ENCODE measurements at regions not wholly inside any gene's neighbourhood (a gene's known extent, or its start where the extent isn't known, plus 50 kb on each side); places are given as distances from the start of the nearest gene placed in this dataset.
"Not testable (repeated sequence)": the region's sequence is repeated elsewhere in the genome, so short reads cannot be mapped to it uniquely, and the experiment has no call there.

DNA sequence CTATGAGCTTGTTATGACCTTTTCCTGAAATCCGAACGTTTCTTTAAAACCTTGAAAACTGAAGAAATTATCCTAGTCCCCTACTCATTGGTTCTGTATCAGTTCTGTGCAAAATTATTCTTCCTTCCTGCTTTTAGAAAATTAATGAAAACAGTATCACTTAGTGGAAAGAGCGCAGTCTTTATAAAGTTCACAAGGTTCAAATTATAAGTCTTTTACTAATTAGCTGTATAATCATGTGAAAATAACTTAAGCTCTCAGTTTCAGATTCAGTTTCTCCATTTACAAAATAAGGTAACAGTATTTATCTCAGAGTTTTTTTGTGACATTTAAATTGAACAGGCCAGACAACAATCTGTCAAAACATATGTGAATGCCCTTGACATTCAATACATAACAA is 306.1 kb downstream of the ADAMTS20 start:
- DNase-seq, result no peak

DNA sequence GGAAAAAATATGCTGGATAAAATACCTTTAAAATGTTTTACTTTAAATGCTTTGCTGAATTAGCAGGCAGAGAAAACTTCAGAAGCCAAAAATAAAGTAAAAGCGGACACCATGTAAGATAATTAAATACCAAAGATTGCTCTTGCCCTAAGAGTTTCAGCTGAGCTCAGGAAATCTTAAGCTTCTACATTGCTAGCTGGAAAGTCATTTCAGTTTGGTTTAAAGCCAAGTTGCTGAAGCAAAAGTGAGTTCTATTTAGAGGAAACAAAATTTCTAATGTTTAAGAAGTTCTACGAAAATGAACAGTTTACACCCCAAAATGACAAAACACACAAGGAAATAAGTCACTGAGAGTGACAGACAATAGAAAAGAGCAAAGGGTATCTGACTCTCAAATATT is 310.0 kb downstream of the ADAMTS20 start:
- no peak for DNase-seq

DNA sequence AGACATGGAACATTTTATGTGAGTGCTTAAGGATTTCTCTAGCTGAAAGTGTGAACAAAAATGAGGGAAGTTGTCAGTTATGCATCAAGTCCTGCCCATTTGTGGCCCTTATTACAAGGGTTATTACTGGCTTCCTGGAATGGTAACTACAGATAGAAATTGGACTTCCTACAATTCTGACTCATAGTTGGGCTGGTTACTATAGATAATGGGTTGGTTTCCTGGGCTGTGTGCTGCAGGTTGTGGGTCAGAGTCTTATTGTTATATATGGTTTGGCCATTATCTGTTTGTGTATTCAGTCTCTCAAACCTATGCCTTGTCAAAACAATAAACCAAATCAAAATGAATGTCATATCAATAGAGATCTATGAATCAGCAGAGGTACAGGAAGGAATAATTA is 313.7 kb downstream of the ADAMTS20 start:
- DNase-seq, result no peak

DNA sequence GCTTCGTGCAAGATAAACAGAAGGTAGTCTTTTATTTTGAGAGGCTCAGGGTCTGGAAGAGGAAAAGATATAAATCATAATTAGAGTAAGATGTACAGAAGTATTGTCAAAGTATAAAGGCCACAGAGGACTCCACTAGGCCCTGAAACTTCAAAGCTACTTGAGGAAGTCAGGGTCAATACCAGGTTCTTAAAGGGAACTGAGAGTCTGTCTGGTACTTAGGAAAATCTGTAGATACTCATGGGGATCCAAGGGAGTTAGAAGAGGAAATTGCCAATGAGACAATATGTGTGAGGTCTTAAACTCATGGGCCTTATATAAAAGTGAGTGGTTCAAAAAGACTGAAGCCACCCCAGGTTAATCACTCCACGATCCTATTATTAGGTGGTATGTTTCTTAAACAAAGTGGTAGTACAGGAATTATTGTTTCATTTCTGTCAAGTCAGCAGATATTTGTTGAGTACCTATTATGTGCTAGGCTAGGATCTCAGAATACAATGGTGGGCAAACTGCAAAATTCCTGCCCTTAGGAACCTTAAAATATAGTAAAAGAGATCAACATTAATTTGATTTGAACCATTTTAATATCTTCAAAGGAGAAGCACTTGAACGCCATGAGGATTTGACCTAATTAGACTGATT is 314.6 kb downstream of the ADAMTS20 start:
- DNase-seq, result no peak

GRCh38 chr12:43235721-43236120 is 316.3 kb downstream of the ADAMTS20 start:
- no peak for DNase-seq

DNA sequence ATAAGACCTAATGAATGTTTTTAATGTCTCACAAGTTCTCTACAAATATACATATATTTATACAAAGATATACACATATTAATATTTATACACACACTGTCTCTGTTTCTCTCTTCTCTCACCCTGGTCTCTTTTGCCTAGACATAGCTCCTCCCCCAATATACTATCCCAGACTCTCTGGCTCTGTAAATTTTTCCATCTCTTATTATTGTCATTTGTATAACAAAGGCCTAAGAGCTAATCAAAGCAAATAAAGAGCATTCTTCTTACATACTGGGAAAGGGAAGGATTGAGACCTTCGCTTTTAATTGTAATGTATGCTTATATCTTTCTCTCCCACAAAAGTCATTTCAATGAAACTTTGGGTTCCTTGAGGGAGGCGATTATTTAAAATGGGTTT is 318.1 kb downstream of the ADAMTS20 start:
- no peak for DNase-seq

GRCh38 chr12:43226151-43226550 is 325.9 kb downstream of the ADAMTS20 start:
- DNase-seq, result no peak

DNA sequence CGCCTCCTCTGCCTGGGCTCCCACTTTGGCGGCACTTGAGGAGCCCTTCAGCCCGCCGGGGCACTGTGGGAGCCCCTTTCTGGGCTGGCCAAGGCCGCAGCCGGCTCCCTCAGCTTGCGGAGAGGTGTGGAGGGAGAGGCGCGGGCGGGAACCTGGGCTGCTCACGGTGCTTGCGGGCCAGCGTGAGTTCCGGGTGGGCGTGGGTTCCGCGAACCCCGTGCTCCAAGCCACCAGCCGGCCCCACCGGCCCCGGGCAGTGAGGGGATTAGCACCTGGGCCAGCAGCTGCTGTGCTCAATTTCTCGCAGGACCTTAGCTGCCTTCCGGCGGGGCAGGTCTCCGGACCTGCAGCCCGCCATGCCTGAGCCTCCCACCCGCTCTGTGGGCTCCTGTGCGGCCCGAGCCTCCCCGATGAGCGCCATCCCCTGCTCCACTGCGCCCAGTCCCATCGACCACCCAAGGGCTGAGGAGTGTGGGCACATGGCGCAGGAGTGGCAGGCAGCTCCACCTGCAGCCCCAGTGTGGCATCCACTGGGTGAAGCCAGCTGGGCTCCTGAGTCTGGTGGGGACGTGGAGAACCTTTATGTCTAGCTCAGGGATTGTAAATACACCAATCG is 327.7 kb downstream of the ADAMTS20 start:
- not testable (repeated sequence) for DNase-seq

DNA sequence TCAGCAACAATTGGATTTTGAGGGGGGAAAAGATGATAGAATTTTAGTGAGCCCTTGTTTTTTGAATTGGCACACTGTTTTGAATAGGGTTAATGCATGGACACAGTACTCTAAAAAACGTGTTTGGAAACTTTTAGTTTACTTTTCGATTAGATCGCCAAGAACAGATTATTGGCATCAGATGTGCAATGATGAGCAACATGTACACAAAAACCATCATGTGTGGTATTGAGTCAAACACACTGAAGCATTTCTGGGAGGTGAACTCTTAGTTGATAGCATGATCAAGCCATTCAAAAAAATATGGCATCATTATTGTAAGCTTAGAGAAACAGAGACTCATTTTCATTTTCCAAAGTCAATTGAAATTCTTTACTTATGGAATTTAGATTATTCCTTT is 329.2 kb downstream of the ADAMTS20 start:
- DNase-seq, result no peak

GRCh38 chr12:43221216-43221615 is 330.8 kb downstream of the ADAMTS20 start:
- no peak for DNase-seq

- DNase-seq, result no peak
Observed at GRCh38 chr12:43216490-43216889, 335.5 kb downstream of the ADAMTS20 start.

GRCh38 chr12:43214166-43214565 is 337.8 kb downstream of the ADAMTS20 start:
- DNase-seq, result no peak

DNA sequence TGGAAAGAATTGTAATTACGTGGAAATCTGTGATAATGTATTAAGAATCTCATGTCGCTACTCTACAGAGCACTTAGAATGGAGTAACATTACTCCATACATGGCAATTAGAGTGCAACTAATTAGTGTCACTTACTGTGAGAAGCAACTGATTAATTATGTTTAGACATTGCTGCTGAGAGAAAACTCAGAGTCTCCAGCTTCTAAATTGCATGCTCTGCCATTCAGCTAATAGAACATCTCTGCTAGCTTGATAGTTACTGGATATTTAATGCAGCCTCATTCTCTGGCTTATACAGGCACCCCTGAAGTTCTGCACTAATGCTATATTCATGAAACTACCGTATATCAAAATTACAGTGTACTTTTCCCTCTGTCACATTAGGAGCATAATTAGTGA is 338.4 kb downstream of the ADAMTS20 start:
- DNase-seq, result no peak

DNA sequence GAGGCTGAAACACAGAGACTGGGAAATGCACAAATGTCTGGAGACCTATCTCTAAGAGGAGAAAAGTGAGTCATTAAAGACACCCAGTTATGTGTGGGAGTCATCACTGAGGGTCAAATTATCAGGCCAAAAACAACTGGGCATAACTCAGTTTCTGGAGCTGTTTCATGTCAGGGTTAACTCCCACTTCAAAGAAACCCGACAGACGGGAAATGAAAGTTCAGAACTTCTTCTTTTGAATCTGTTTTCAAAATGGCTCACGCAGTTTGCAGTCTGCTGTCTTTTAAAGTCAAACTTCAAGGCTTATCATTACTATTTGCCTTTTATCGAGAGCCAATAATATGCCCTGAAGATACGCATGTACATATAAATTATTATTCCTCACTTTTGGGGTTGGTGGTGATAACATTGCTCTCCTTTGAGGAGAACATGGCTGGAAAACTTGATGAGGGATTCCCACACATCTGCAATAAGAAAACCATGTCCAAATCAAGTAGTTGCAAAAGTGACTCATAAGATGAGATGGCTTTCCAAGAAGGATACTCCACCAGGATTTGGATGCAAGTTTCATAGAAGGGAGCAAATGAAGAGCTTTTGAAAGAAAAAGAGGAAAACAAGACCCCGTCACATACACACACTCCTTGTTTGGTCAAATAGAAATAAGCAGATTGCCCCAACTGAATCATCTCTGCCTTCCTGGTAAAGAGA is 341.4 kb downstream of the ADAMTS20 start:
- DNase-seq, result no peak

- DNase-seq, result no peak
Observed at GRCh38 chr12:43208627-43209026, 343.4 kb downstream of the ADAMTS20 start.

GRCh38 chr12:43208221-43208620 is 343.8 kb downstream of the ADAMTS20 start:
- no peak for DNase-seq

- DNase-seq, result no peak
Observed at GRCh38 chr12:43206396-43206795, 345.6 kb downstream of the ADAMTS20 start.

DNA sequence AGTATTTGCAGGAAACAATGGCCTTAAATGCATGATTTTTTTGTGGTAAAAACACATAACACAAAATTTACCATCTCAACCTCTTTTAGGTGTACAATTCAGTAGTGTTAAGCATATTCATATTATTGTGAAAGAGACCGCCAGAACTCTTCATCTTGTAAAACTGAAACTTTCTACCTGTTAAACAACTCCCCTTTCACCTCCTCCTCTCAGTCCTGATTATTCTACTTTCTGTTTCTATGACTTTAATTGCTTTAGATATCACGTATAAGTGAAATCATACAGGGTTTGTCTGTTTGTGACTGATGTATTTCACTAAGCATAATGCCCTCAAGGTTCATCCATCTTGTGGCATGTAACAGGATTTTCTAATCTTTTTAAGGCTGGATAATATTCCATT is 353.4 kb downstream of the ADAMTS20 start:
- no peak for DNase-seq

- DNase-seq, result no peak
Observed at GRCh38 chr12:43196268-43196907, 355.6 kb downstream of the ADAMTS20 start.

- DNase-seq, result not testable (repeated sequence)
Observed at GRCh38 chr12:43193096-43193495, 358.9 kb downstream of the ADAMTS20 start.

GRCh38 chr12:43192442-43192841 is 359.6 kb downstream of the ADAMTS20 start:
- not testable (repeated sequence) for DNase-seq

GRCh38 chr12:43180242-43180641 is 371.8 kb downstream of the ADAMTS20 start:
- no peak for DNase-seq

GRCh38 chr12:43179486-43179885 is 372.5 kb downstream of the ADAMTS20 start:
- no peak for DNase-seq

DNA sequence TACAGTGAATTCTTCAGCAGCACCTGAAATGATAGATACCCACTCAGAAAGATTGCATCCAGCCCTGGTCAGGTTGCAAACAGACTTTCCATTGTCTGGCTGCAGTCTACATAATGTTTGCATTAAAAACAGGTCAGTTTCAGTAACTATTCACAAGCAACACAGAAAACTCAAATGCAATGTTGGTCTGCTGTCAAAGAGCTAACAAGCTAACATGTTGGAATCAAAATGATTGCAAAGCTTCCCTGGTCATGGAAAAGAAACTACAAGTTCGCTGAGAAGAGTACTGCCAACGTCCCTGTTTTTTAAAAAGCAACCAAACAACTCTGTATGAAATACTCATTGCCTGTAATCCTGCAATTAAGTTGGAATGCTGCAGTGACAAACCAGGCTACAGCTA is 374.7 kb downstream of the ADAMTS20 start:
- no peak for DNase-seq
